Pancreas (tissue), 10 donors: ENCODE measurements at regions not wholly inside any gene's neighbourhood (a gene's known extent, or its start where the extent isn't known, plus 50 kb on each side); places are given as distances from the start of the nearest gene placed in this dataset.

Experiments
- ATAC-seq, 4 donors: fragments of 200-7000 bp; cut with Tn5 transposase; one replicate each; pipeline versions ENCODE4 v1.8.0 to v1.9.1; 2020; ENCODE audit warnings: mild to moderate bottlenecking in 4 of 4, moderate library complexity in 4 of 4
- DNase-seq, 6 donors: peaks; one replicate each; pipeline ENCODE4 v3.0.0-alpha.2; 2020
- FAIRE-seq: peaks from 2 replicates; lab custom pipeline; 2012; peaks lifted over from hg19 to GRCh38; lab: Jason Lieb, UNC
- H3K27ac ChIP-seq, 4 donors: fragments of 200-600 bp; sonication (generic); 1 replicate in 3 of 4; 2 replicates in 1 of 4; pipeline versions ENCODE4 v1.5.0 to v1.8.0; 2020
- H3K27me3 ChIP-seq, 4 donors: fragments of 200-600 bp; one replicate each; pipeline ENCODE4 v1.8.0; 2021
- H3K36me3 ChIP-seq, 3 donors: fragments of 200-600 bp; sonication (generic) in 1 of 3; one replicate each; pipeline versions ENCODE4 v1.5.0 to v1.8.0; 2020 to 2021
- H3K4me1 ChIP-seq, 3 donors: fragments of 200-600 bp; one replicate each; pipeline ENCODE4 v1.8.0; 2021
- H3K4me3 ChIP-seq, 4 donors: fragments of 200-600 bp; sonication (generic) in 2 of 4; one replicate each; pipeline versions ENCODE4 v1.5.0 to v1.8.0; 2020 to 2021
- H3K9me3 ChIP-seq, 4 donors: fragments of 200-600 bp; one replicate each; pipeline ENCODE4 v1.8.0; 2021
- CTCF ChIP-seq, 4 donors: fragments of 200-600 bp; sonication (generic) in 3 of 4; IDR thresholded peaks; one replicate each; pipeline versions ENCODE4 v1.5.0 to v1.8.0; 2021; ENCODE audit warnings: antibody characterized with exemption in 4 of 4
- WGBS, 2 donors: extraction: QIAGEN DNeasy Blood & Tissue Kit; methylation state at CpG; one replicate each; pipeline ENCODE4 v1.1.7; 2013; 5-methylcytosine and 5-hydroxymethylcytosine counted together
- intact Hi-C, 3 donors: fragments of 100-400 bp; cut with DNase I; formaldehyde crosslinking; loops; one replicate each; pipeline versions ENCODE4 v1.11.1 to v1.14.2; 2022
- donor health status: healthy with polysubstance abuse.
- donor health status: DM: no; HTN: no; CAD: no; lungs with moderate emphysema.
- donor health status: DM: no; HTN: no; CAD: no.
- donor health status: control.
- donor health status: control.
- donor health status: Bipolar disorder and iron deficiency.
- donor health status: DM: yes; HTN: yes; CAD: no.
- donor health status: DM: no; HTN: no; CAD: no.
- donor health status: DM: no; HTN: no; CAD: no.
- donor health status: DM: yes; HTN: yes; CAD: no.

GRCh38 chr20:51096582-51097267 is 73.8 kb upstream of the KCNG1 start:
- H3K27ac ChIP-seq, result no peak overlapping the region
- H3K36me3 ChIP-seq, result no peaks in the 10 kb centered on the region
- no peak for DNase-seq
- intact Hi-C loops, result no loop called here
- H3K27me3 ChIP-seq, result no peaks in the 10 kb centered on the region
- H3K9me3 ChIP-seq, result no peaks in the 10 kb centered on the region
- no peak for ATAC-seq
- FAIRE-seq, result no peak
- 63 to 72% methylated on average over 13 of the region's 13 CpGs for WGBS, 2 donors
- TF ChIP-seq CTCF (IDR thresholded peaks at IDR 0.05), result no peak
- no peaks in the 10 kb centered on the region for H3K4me1 ChIP-seq
- no peak overlapping the region for H3K4me3 ChIP-seq

- Histone ChIP-seq H3K4me3 (no peak overlapping the region), H3K27me3 (no peaks in the 10 kb centered on the region), H3K4me1 (no peaks in the 10 kb centered on the region), H3K36me3 (no peaks in the 10 kb centered on the region), H3K27ac (no peak overlapping the region), H3K9me3 (no peaks in the 10 kb centered on the region)
- FAIRE-seq, result no peak
- intact Hi-C loops, result no loop called here
- TF ChIP-seq CTCF (IDR thresholded peaks at IDR 0.05), result no peak
- no peak for DNase-seq
- no peak for ATAC-seq
- 45 to 60% methylated on average over 7 of the region's 7 CpGs for WGBS, 2 donors
Measured at GRCh38 chr20:51095633-51096521, 73.0 kb upstream of the KCNG1 start.

GRCh38 chr20:51094221-51094620 is 71.3 kb upstream of the KCNG1 start:
- Histone ChIP-seq H3K9me3 (no peaks in the 10 kb centered on the region), H3K4me1 (no peaks in the 10 kb centered on the region), H3K27ac (no peak overlapping the region), H3K36me3 (no peaks in the 10 kb centered on the region), H3K4me3 (no peak overlapping the region), H3K27me3 (peaks cover 0 to 4% (median 0%) of the 10 kb centered on the region in 4 donors)
- no peak for ATAC-seq
- DNase-seq, result no peak
- WGBS, 2 donors, result 41 to 53% methylated on average over 4 of the region's 4 CpGs
- no peak for FAIRE-seq
- no peak for TF ChIP-seq CTCF (IDR thresholded peaks at IDR 0.05)
- intact Hi-C loops, result no loop called here

GRCh38 chr20:51093240-51093763 is 70.4 kb upstream of the KCNG1 start:
- ATAC-seq (no peak), DNase-seq (no peak), FAIRE-seq (no peak)
- 54 to 61% methylated on average over 7 of the region's 7 CpGs for WGBS, 2 donors
- Histone ChIP-seq H3K36me3 (no peaks in the 10 kb centered on the region), H3K4me3 (no peak overlapping the region), H3K4me1 (no peaks in the 10 kb centered on the region), H3K9me3 (no peaks in the 10 kb centered on the region), H3K27me3 (peaks cover 0 to 4% (median 0%) of the 10 kb centered on the region in 4 donors), H3K27ac (no peak overlapping the region)
- no peak for TF ChIP-seq CTCF (IDR thresholded peaks at IDR 0.05)
- intact Hi-C loops, result no loop called here
